ENCODE measurements at regions not wholly inside any gene's neighbourhood (a gene's known extent, or its start where the extent isn't known, plus 50 kb on each side); places are given as distances from the start of the nearest gene placed in this dataset.

- TF ChIP-seq CTCF (IDR thresholded peaks at IDR 0.05): no peak
- no peak for TF ChIP-seq POLR2AphosphoS5 (IDR thresholded peaks at IDR 0.05; ENCODE audit: insufficient read depth in 1 of 2, low read depth in 1 of 2)
- TF ChIP-seq POLR2A (IDR thresholded peaks at IDR 0.05): no peak
These were observed 116.2 kb upstream of the COL8A1 start for GRCh38 chr3:99522147-99522546.
